Motor neuron (in vitro differentiated cells): ENCODE measurements at regions not wholly inside any gene's neighbourhood (a gene's known extent, or its start where the extent isn't known, plus 50 kb on each side); places are given as distances from the start of the nearest gene placed in this dataset.
"Not testable (repeated sequence)": the region's sequence is repeated elsewhere in the genome, so short reads cannot be mapped to it uniquely, and the experiment has no call there.

Experiments
- ATAC-seq, 8 experiments: fragments of 200-7000 bp; cut with Tn5 transposase; replicated peaks in 6 of 8; 2 replicates each; pipeline ENCODE4 v1.8.0; 2021; ENCODE audit warnings: mild to moderate bottlenecking in 8 of 8, moderate library complexity in 8 of 8
- H3K27ac ChIP-seq, 2 donors: fragments of 250-450 bp; sonication (Bioruptor Pico); 2 replicates each; pipeline ENCODE4 v1.9.0; 2021; ENCODE audit warnings: antibody characterized with exemption in 2 of 2, mild to moderate bottlenecking in 2 of 2, moderate library complexity in 1 of 2
- H3K4me1 ChIP-seq, 2 donors: fragments of 250-450 bp; sonication (Bioruptor Pico); replicated peaks in 1 of 2; 2 replicates each; pipeline ENCODE4 v1.6.1; 2021; ENCODE audit warnings: antibody characterized with exemption in 2 of 2, mild to moderate bottlenecking in 2 of 2, moderate library complexity in 1 of 2
- H3K4me3 ChIP-seq, 5 donors: fragments of 250-450 bp; sonication (Bioruptor Pico); 2 replicates each; pipeline ENCODE4 v1.9.0; 2021; ENCODE audit warnings: antibody characterized with exemption in 5 of 5, mild to moderate bottlenecking in 5 of 5, moderate library complexity in 4 of 5
- WGBS, 10 experiments: fragments of 450-650 bp; shearing (Covaris generic); methylation state at CpG; one replicate each; pipeline ENCODE4 v1.0.0; 2022; 5-methylcytosine and 5-hydroxymethylcytosine counted together
- in situ Hi-C, 9 experiments: fragments of 400-800 bp; cut with MboI; loops; one replicate each; pipeline ENCODE4 v1.15.0; 2021; ENCODE audit warnings: low sequenced_read_pairs in 9 of 9, low pct_unique_long_range_greater_than_20kb in 2 of 9; ENCODE audit not compliant: unreplicated experiment in 9 of 9

DNA sequence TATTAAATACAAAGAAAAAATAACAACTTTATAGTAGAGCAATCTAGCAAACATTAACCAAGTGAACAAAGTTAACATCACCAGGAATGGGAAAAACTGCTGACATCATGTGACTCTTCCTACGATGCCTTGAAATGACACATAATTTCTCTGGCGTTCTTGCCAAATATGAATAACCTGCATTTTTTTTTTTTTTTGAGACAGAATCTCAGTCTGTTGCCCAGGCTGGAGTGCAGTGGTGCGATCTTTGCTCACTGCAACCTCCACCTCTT is 126.5 kb upstream of the VKORC1L1 start:
- no peak for ATAC-seq
- in situ Hi-C loops = no loop called here
- H3K4me1 ChIP-seq = peaks cover 3 to 5% of the 10 kb centered on the region in 2 donors
- H3K4me3 ChIP-seq = no peak overlapping the region
- no peak overlapping the region for H3K27ac ChIP-seq
- 27 to 100% (median 81%) methylated on average over 1 to 3 of the region's 3 CpGs; no CpG with 5 or more reads in 3 of the 10 experiments for whole genome bisulfite sequencing, 10 experiments

- Histone ChIP-seq H3K4me3 (no peak overlapping the region), H3K4me1 (peaks cover 6 to 10% of the 10 kb centered on the region in 2 donors), H3K27ac (no peak overlapping the region)
- in situ Hi-C loops = no loop called here
- 77 to 100% (median 95%) methylated on average over 1 to 4 of the region's 4 CpGs; no CpG with 5 or more reads in 1 of the 10 experiments for WGBS, 10 experiments
- ATAC-seq = no peak
These were observed 123.8 kb upstream of the VKORC1L1 start for GRCh38 chr7:65749039-65749438.

- WGBS, 10 experiments = 93 to 100% (median 100%) methylated on average over 1 to 8 of the region's 12 CpGs; no CpG with 5 or more reads in 2 of the 10 experiments
- Histone ChIP-seq H3K27ac (no peak overlapping the region), H3K4me1 (peaks cover 6 to 10% of the 10 kb centered on the region in 2 donors), H3K4me3 (peak overlapping the region in 1 of 5 donors; percentile 66)
- in situ Hi-C loops = no loop called here
- ATAC-seq = no peak
These were observed 123.4 kb upstream of the VKORC1L1 start for GRCh38 chr7:65749518-65749917.

DNA sequence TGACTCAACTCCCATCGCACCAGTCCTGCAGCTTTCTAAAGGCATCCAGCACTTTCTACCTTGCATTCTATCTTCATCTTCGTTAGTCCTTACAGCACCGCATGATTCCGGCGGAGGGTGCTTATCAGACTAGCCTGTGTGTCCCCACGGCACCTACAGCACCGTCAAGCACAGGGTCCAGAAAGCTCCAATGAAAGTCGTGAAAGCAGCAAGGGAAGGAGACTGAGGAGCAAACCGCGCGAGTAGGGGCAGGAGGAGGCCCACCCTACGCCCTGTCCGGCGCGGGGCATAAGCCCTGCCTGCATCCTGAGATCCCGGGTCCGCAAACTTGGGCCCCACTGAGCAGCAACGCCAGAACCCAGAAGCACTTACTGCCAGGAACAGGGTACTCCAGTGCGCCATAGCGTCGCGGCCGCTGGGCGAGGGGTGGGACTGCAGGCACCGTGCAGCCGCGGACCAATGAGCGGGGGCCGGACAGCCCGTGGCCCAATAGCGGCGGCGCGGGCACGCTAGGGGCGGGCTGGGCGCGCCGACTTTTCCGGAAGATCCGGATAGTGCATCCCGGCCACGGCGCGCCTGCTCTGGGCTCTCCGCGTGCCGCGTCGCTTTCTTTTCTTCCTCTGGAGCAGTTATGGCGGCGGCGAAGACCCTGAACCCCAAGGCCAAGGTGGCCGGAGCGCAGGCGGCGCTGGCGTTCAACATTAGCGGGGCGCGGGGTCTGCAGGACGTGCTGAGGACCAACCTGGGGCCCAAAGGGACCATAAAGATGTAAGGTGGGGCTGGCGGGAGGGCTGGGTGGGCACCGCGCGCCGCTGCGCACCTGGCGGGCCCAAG is 122.1 kb upstream of the VKORC1L1 start:
- in situ Hi-C loops = no loop called here
- Histone ChIP-seq H3K4me1 (peaks cover 6 to 10% of the 10 kb centered on the region in 2 donors), H3K4me3 (peak overlapping the region; percentile 66 to 100 (median 71)), H3K27ac (peak overlapping the region; percentile 77 to 93)
- ATAC-seq = peak; percentile 95 to 99 (median 98)
- WGBS, 10 experiments = 0% methylated on average over 3 to 14 of the region's 69 CpGs; no CpG with 5 or more reads in 4 of the 10 experiments

GRCh38 chr7:65754070-65754469 is 118.8 kb upstream of the VKORC1L1 start:
- H3K27ac ChIP-seq, in situ Hi-C loops, ATAC-seq, H3K4me3 ChIP-seq: not testable (repeated sequence)
- H3K4me1 ChIP-seq = peaks cover 6 to 10% of the 10 kb centered on the region in 2 donors
- WGBS, 10 experiments = 67 to 100% (median 100%) methylated on average over 1 to 5 of the region's 5 CpGs; no CpG with 5 or more reads in 3 of the 10 experiments

- ATAC-seq, in situ Hi-C loops, H3K4me3 ChIP-seq, H3K27ac ChIP-seq, H3K4me1 ChIP-seq: not testable (repeated sequence)
- WGBS, 10 experiments = no CpG with 5 or more reads among the region's 1 CpG
These were observed 113.9 kb upstream of the VKORC1L1 start for GRCh38 chr7:65758991-65759390.

- peak in 1 of 8 experiments; percentile 60 for ATAC-seq
- H3K4me3 ChIP-seq, H3K4me1 ChIP-seq, H3K27ac ChIP-seq, in situ Hi-C loops: not testable (repeated sequence)
- no CpG with 5 or more reads among the region's 3 CpGs for WGBS, 10 experiments
These were observed 110.2 kb upstream of the VKORC1L1 start for GRCh38 chr7:65762712-65763111.

- in situ Hi-C loops, H3K27ac ChIP-seq, ATAC-seq, H3K4me1 ChIP-seq, H3K4me3 ChIP-seq: not testable (repeated sequence)
- WGBS, 10 experiments = 60 to 100% (median 100%) methylated on average over 1 to 3 of the region's 5 CpGs; no CpG with 5 or more reads in 5 of the 10 experiments
These were observed 109.8 kb upstream of the VKORC1L1 start for GRCh38 chr7:65763114-65763513.

DNA sequence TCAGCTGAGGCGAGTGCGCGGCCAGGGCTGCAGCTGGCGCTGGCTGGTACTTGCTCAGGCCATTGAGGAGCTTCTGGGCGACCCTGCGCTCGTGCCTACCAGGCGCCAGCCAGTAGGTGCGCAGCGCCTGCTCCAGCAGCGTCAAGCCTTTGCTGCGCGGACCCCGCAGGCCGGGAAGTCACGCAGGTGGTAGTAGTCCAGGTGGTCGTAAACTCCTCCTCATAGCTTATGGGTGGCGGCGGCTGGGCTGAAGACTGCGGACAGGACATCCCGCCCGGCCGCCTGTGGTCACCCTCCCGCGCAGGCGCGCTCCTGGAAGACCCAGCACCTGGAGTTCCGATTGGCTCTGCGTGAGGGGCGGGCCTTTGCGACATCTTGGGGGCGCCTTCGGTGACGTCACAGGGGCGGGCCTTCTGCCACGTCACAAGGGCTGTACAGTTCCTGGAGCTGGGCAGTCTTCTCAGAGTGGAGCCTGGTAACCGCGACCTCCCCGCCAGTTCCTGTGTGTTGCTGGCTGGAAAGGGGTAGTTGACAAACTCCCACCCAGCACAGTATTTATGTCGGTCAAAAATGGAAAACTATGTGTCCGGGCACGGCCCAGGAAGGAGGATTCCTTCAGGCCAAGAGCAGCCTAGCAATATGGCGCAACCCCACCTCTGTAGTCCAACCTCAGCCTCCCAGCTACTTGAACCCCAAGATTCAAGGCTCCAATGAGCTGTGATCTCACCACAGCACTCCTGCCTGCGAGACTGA is 102.2 kb upstream of the VKORC1L1 start:
- WGBS, 10 experiments = 0 to 67% (median 18%) methylated on average over 1 to 11 of the region's 44 CpGs; no CpG with 5 or more reads in 7 of the 10 experiments
- H3K4me1 ChIP-seq, in situ Hi-C loops: not testable (repeated sequence)
- ATAC-seq = peak; percentile 92 to 98 (median 96)
- Histone ChIP-seq H3K27ac (peak overlapping the region; percentile 94 to 96), H3K4me3 (peak overlapping the region; percentile 92 to 100 (median 99))

DNA sequence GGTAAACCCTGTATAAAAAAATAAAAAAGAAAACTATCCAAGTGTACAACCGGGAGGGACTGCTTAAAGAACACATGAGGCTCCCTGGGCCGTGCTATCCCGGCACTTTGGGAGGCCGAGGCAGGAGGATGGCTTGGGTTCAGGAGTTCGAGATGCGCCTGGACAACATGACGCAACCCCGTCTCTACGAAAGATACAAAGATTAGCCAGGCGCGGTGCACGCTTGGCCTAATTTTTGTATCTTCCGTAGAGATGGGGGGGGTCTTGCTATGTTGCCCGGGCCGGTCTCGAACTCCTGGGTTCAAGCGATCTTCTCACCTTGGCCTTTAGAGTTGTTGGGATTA is 101.7 kb upstream of the VKORC1L1 start:
- ATAC-seq, in situ Hi-C loops, H3K4me1 ChIP-seq: not testable (repeated sequence)
- 82 to 100% (median 100%) methylated on average over 2 to 7 of the region's 17 CpGs; no CpG with 5 or more reads in 4 of the 10 experiments for WGBS, 10 experiments
- Histone ChIP-seq H3K4me3 (peak overlapping the region; percentile 92 to 100 (median 99)), H3K27ac (peak overlapping the region; percentile 94 to 96)

DNA sequence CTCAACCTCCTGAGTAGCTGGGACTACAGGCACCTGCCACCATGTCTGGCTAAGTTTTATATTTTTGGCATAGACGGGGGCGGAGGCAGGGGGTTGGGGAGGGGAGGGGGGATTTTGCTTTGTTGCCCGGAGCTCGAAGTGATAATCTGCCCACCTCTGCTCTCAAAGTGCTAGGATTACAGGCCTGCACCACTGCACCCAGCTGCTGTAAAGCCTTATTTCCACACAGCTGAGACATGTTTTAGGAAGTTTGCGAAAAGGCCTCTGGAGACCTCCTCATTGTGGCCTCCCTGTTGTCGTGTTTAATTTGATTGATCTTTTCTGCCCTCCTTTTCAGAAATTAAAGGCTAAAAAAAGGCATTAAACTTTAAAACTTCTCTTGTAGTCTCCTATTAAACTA is 96.2 kb upstream of the VKORC1L1 start:
- WGBS, 10 experiments = no CpG with 5 or more reads among the region's 6 CpGs
- in situ Hi-C loops, H3K4me3 ChIP-seq, ATAC-seq, H3K27ac ChIP-seq, H3K4me1 ChIP-seq: not testable (repeated sequence)

- in situ Hi-C loops, H3K27ac ChIP-seq, H3K4me3 ChIP-seq, H3K4me1 ChIP-seq: not testable (repeated sequence)
- WGBS, 10 experiments = 100% methylated on average over 1 of the region's 5 CpGs; no CpG with 5 or more reads in 8 of the 10 experiments
- ATAC-seq = peak in 3 of 8 experiments; percentile 31 to 57 (median 40)
These were observed 82.9 kb upstream of the VKORC1L1 start for GRCh38 chr7:65789943-65790342.

DNA sequence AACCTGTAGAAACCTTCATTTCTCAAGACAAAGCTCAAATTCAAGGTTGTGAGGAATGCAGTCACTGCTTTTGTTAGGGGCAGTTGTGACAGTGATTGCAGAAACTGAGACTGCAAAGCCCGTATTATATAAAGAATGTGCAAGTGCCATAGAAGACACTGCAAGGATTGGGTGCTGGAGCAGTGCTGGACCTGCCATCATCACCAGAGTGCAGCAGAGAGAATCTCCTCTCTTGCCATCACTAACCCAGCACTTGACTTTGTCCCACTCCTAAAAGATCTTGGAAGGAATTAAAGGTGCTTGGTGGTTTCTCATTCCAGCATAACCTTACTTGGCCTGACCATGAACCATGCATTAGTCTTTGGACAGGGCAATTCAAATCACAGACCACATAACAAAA is 81.1 kb upstream of the VKORC1L1 start:
- H3K27ac ChIP-seq, H3K4me3 ChIP-seq, in situ Hi-C loops, ATAC-seq, H3K4me1 ChIP-seq: not testable (repeated sequence)
- no CpG with 5 or more reads among the region's 1 CpG for WGBS, 10 experiments
